Occipital lobe (tissue), 1 donor: ENCODE measurements at regions not wholly inside any gene's neighbourhood (a gene's known extent, or its start where the extent isn't known, plus 50 kb on each side); places are given as distances from the start of the nearest gene placed in this dataset.

Experiments used
- DNase-seq: peaks from one replicate; lab custom pipeline; 2025; lab: John Stamatoyannopoulos, UW

DNA sequence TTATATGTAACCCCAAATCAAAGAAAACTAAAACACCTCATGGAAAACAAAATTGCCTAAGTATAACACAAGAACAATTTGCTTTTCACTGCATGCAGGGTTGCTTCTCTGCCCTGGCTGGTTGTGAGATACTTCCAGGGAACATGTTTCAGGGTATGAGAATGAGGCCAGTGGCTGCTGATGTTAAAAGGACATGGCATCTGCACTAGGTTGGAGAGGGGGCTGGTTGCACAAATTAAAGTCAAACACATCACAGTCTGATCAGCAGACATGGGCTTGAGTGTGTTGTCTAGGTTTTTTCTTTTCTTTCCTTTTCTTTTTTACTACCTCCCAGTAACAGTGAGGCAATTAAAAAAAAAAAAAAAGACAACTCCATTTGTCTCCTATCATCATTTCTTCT lies 374.9 kb downstream of the MCTP2 start:
- no peak for DNase-seq

DNA sequence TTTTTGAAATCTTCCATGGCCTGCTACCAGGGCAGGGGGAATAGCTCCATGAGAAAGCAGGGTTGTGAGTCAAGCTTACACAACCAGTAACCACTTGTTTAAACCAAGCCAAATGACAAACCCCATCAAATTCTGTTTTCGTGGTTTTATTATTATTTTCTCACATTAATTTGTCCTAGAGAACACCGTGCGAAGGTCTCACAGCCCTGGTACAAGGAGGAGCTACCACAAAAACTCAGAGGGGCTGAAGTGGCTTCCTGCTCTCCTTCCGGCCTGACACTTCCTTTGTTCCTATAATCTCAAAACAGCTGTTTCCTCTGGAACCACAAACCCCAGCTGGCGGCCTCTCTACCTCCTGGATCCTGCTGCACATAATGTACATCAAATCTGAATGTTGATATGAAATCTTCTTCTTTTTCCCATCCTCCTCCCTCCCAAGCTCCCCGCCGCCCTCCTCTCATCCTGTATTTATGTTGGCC lies 375.9 kb downstream of the MCTP2 start:
- DNase-seq, result no peak

DNA sequence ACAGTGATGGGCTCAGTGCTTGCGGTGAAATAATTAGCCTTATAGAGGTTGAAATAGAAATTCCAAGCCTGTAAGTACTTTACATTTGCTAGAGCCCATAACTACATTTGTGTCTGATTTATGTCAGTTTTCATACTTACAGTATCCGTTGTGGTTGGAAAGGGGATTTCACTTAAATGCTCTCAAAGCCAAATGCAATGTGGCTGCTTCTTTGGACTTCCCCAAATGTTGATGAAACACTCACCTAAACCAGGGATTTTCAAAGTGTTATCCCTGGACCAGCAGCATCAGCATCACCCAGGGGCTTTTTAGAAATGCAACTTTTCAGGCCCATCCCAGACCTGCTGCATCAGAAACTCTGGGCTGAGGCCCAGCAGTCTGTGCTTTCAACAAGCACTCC lies 378.7 kb downstream of the MCTP2 start:
- no peak for DNase-seq

DNA sequence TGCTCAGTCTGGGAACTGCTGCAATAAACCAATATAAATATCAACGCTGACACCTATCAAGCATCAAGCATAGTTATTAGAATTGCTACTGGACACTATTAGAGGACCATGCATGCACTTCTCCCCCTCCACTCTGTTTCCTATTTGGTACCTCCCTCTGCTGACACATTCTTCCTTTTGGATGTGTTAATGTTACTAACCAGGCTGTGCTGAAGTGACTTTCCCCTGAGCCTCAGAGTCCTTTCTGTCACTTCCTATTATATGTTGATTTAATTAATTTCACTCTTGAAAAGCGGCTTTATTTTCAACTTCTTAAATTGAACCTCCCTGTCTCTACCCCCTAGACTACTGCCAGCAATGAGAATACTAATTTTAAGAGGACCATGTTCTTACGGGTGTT lies 379.1 kb downstream of the MCTP2 start:
- DNase-seq, result no peak

DNA sequence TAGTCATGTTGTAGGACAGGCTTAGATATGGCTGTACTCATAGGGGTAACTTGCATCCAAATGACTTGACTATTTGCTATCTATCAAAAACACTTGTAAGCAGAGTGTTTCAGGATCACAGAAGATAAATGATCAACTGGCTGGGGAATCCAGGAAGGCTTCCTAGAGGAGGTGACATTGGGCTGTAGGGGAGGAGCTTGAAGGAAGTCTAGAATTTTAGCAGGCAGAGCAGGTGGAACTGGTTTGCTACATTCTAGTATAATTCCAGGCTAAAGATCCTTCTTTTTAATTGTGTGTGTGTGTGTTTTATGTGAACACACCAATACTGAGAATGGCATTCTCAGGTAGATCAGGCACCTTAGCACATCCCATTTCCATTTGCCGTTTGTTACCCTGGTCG lies 380.3 kb downstream of the MCTP2 start:
- DNase-seq, result no peak

DNA sequence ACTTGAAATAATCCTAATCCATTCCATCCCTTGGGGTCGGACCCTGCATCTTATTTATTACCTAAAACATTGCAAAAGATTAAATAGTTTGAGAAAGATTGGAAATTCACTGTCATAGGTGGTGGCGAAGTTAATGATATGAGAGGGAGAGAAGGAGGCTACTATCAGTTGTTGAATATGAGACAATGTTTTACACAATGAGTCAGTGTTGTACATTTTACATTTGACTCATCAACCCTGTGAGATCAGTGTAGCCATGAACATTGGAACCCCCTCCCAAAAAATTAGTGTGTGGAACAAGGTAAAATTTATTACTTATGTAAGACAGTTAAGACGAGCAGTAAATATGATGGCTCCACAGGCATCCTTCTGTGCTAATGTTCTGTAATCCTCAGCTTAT lies 384.3 kb downstream of the MCTP2 start:
- DNase-seq, result no peak

DNA sequence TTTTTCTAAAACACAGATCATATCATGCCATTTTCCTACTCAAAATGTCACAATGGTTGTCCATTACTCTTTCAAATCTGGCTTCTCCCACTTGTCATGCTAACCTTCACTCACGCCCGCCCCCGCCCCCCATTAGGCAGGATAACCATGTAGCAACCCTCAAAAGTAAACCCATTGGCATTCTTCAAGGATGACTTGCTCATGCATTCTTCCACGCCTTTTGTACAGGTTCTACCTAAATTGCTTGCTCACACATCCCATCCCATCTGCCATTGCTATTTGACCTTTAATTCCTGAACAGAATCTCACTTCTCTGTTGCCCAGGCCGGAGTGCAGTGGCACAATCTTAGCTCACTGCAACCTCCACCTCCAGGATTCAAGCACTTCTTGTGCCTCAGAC lies 389.3 kb downstream of the MCTP2 start:
- no peak for DNase-seq

DNA sequence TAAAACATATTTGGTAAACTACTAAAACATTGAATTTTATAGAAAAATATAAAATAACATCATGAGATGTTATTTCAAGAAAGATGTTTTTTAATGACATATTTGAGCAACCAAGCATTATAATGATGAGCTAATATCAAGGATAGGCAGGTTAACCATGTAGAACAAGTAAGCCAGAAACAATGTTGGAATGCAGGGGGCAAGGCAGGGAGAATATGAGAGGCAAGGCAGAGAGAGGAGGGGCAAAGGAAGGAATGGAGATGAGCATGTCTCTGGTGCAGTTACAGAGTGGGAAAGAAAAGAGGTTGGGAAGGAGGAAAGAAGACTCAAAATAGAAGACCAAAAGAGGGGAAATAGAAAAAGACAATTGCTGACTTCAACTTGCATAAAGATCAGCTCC lies 390.4 kb downstream of the MCTP2 start:
- DNase-seq, result no peak

DNA sequence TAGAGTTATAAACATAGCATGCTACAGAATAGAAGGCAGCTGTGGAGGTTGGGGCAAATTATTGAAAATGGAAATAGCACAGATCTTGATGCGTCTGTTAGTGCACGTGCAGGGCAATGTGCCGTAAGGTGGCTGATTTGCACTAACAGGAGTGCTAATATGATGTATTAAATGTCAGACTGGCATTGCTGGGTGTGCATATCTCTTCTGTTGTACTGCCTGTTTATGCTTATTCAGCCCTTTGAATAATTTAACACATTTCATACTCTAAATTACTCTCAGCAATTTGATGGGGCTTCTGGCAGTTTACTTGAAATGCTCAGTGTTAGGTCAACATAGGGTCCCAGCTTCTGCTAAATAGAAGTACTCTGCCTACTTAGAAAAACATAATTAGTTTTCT lies 395.6 kb downstream of the MCTP2 start:
- DNase-seq, result no peak

DNA sequence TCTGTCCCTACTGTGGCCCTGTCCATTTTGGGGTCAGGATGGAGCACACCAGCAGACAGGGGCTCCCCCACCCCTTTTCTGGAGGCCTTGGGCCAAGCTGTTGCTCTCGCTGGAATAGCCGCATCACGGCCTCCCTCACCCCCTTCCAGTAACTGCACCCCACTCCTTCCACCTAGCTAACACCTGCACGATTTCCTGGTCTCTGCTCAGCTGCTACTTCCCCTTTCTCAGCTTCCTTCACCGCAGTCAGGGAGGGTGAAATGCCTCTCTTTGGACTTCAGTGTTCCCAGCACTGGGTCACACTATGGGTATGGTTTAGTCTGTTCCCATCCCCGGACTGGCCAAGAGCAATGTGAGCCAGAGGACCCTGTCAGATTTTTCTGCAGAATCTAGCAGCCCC lies 400.2 kb downstream of the MCTP2 start:
- no peak for DNase-seq

DNA sequence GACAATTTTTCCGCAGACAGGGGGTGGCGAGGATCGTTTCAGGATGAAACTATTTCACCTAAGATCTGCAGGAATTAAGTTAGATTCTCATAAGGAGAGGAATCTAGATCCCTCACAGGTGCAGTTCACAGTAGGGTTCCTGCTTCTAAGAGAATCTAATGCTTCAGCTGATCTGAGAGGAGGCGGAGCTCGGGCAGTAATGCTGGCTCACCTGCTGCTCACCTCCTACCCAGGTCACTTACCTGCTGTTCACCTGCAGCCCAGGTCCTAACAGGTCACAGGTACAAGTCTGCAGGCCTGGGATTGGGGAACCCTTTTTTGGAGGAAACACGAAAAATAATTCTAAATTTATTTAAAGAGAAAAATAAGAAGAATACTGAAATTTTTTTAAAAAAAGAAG lies 406.8 kb downstream of the MCTP2 start:
- DNase-seq, result no peak

DNA sequence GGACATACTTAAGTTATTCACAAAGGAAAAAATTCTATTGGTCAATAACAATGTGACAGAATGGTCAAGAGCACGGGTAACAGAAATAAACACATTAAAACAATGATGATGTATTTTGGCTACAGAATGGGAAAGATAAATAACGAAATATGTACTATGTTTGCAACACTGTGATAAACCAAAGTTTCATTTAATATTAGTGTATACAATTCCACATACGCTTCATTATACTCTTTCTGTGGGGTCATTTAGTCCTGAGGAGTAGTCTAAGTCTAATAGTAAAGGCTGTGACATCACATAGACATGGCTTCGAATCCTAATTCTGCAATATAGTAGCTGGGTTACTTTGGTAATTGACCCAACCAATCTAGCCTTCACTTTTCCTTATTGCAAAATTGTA lies 408.3 kb downstream of the MCTP2 start:
- no peak for DNase-seq

DNA sequence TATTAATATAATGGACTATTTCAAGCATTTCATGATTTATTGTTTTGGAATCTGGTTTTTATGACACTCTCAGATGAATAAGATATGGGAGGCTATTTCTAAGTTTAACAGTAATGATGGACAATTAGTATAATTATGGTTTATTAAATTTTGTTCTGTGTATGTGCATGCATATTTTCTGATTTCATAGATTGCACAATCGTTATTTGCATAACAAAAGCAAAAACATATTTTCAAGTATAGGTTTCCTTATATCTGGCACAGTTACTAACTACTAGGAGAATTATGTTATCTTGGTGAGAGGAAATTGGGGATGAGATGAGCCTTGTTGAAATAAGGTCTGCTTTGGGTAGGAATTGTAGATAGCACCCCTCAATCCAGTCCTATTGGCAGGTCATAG lies 413.1 kb downstream of the MCTP2 start:
- DNase-seq, result no peak

DNA sequence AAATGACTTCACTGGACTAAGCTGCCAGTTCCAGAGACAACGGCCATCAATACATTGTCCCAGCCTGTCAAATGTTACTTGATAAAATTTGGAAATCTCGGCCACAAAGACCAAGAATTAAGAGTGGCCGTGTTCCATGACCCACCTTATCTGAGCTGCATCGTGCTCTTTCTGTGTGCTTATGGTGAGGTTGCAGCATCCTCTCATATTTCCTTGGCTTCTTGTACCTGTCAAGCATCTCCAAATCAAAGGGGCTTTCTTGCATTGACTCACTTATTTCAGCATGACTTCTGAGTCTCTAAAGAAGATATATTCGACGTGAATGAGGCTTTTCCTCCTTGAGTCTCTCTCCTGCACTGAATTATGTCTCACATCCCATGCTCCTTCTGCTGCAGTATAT lies 421.7 kb downstream of the MCTP2 start:
- no peak for DNase-seq

DNA sequence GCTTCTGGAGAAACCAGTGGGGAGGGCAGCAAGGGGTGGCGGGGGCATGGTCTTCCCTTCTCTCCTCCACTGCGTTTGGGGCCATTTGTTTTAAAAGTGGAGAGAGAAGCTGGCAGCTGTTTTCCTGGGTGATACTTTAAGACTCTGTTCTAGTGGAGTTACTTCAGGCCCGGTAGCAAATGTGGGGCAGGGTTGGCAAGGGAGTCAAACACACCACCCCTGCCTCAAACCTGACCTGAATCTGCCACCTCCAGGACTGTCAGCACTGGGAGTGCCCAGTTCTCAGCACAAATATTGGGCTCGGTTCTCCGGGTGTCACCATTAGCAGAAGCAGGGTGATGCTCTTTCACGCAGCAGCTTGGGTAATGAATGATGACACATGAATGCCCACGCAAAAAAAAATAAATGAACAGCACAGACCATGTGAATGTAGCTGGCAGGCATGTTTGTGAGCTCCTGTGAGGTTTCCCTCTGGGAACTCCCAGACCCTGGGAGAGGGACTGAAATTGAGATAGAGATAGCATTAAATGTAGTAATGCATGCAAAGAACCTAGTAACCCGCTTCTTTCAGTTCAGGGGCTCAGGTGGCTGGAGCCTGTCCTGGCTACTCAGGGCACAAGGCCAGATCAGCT lies 424.0 kb downstream of the MCTP2 start:
- no peak for DNase-seq

DNA sequence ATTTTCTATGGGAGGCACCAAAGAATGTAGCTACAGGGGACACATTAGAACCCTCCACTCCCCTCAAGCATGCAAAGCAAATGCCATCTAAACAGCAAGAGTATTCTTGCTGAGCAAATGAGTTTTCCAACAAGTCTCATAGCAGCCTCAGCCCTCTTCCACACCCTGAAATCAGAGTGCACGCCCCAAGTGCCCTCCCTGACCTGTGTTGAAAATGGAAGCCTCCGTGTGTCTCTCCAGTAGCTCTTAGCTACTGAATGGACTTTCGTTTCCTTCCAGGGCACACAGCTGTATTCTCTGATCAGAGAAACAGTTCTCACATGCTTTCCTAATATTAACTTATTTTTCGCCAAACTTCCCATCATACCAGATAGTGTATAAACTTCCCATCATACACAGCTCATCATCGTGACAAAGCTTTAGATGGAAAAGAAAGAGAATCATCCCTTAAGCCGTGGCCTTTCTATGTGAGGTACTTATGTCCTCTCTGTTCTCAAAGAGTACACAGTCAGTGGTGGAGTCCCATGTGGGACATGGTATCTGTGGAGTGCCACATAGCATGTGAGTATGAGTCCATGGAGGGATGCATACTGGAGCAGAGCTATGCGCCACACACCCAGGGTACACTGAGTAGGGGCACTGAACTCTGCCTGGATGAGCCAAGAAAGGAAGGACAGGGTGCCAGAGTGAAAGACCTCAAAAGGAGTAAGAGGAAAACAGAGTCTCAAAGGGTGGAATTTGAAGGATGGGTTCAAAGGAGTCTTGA lies 434.5 kb downstream of the MCTP2 start:
- DNase-seq, result no peak

DNA sequence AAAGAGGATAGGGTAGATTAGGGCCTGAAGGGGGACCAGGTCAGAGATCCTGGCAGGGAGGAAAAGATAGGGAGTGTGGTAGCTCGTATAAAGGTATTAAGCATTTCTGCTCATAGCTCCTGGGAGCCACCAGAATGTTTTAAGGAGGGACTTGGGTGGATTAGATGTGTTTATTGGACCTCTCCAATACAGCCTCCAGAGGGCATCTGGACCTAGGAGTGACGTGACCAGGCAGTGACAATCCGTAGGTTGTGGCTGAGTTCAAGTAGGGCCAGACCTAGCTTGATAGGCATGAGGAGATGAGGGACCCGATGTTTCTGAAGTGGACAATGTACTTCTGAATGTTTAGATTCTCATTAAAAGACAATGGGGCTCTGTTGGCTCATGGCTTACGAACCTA lies 435.2 kb downstream of the MCTP2 start:
- no peak for DNase-seq

DNA sequence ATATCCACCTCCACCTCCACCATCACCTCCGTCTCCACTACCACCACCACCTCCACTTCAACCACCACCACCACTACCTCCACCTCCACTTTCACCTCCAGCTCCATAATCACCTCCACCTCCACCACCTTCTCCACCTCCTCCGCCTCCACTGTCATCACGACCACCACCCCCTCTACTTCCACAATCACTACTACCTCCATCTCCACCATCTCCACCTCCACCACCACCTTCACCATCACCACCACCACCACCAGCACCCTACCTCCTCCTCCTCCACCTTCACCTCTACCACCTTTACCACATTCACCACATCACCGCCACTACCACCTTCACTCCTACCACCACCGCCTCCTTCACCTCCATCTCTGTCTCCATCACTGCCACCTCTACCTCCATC lies 435.7 kb downstream of the MCTP2 start:
- DNase-seq, result no peak

DNA sequence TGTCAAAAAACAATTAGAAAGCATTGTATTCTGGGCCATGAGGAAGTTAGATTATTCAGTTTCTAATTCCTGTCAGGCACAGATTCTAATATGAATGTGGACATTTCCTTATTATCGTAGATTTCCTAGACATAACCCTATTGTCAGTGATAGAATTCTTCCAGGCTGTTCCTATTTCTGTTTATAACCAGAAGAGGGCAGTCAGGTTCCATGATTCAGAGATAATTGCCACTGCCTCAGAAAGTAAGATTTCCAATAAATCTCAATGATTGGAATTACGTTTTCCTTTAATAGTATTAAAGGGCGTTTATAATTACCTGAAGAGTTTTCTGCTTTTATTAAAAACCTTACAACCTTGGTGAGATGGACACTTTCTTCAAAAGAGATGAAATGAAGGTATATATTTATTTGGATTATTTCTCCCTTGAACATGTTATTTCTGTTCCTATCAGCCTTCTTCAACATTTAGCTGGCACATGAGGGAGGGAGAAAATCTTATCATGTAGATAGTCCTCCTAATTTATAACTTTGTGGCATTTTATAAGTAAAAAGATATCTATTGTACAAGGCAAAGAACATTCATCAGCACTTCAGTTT lies 439.2 kb downstream of the MCTP2 start:
- no peak for DNase-seq

DNA sequence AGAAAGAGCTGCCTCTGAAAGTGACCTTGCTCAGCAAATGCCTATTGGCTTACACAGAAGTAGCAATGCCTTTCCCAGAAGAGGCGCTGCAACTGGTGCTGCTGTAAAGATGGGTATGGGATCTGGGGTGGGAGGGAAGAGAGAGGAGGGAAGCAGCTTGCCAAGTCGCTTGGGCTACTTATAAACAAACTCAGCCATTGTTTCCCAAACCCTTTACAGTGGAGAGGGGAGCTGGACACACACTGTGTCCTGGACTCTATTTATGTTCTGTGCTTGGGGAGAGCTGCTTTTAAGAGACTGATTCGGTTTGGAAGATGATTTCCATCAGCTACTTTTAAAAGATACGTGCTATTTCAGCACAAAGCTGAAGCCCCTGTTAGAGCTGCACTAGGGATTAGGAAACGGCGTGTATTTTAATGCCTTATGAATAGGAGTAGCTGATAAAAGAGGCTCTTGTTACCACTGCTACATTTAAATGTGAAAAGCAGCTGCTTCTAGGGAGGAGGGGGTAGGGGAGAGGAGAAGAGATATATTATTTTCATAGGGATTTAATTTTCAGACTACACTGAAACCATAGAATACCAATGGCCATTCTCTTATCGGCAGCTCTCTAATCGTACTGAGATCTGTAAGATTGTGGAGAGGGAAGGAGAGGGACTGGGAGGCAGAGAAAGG lies 440.6 kb downstream of the MCTP2 start:
- no peak for DNase-seq

DNA sequence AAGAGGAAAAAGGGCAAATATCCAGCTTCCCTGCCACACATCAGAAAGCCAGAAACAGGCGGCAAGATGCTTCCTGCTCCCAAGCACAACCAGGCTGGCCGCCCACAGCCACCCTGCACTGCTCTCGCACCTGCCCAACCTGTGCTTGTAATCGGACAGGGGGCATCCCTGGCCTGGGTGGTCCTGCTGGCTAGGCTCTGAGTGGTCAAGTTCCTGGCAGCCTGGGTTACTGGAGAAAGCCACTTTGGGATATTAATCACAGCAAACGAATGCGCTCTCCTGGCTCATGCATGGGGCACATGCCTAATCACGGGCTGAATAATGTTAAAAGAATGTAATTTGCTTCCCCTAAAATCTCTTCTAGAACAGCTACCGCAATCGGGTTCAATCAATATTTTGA lies 442.4 kb downstream of the MCTP2 start:
- no peak for DNase-seq

DNA sequence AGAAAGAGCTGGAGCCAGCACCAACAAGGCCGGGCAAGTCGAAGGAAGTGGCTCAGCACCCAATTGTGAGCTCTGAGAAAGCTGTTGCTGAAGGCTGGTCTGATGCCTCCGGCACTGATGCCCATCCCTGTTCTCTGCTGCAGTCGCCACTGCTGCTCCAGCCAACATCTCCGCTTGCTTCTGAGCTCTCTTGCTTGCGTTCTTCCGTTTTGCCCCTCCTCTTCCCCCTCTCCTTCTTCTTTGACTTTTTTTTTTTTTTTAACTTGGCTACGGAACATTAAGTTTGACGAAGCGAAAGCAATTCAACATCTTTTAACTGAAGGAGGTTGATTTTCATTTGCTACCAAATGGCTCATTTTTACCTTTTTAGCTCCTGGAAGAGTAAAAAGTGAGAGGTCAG lies 442.9 kb downstream of the MCTP2 start:
- DNase-seq, result no peak
